DMS79 (cell line): ENCODE measurements at regions not wholly inside any gene's neighbourhood (a gene's known extent, or its start where the extent isn't known, plus 50 kb on each side); places are given as distances from the start of the nearest gene placed in this dataset.
A peak's percentile ranks its signal among the peaks of the same experiment; 100 is the strongest.

ENCODE experiments used
- DNase-seq: peaks from one replicate; lab custom pipeline; 2025; lab: John Stamatoyannopoulos, UW

GRCh38 chr2:107627164-107627563, 199.5 kb upstream of the RGPD4 start:
- no peak for DNase-seq

GRCh38 chr2:107627926-107628325, 198.8 kb upstream of the RGPD4 start:
- DNase-seq = no peak

- no peak for DNase-seq
These were observed 193.0 kb upstream of the RGPD4 start for GRCh38 chr2:107633580-107634147.

GRCh38 chr2:107634172-107634571, 192.5 kb upstream of the RGPD4 start:
- DNase-seq = no peak

GRCh38 chr2:107635883-107636282, 190.8 kb upstream of the RGPD4 start:
- no peak for DNase-seq

GRCh38 chr2:107645586-107645985, 181.1 kb upstream of the RGPD4 start:
- DNase-seq = no peak

GRCh38 chr2:107648781-107649404, 177.8 kb upstream of the RGPD4 start:
- DNase-seq = no peak

- DNase-seq = no peak
These were observed 169.6 kb upstream of the RGPD4 start for GRCh38 chr2:107657049-107657448.

- DNase-seq = peak; percentile 32
These were observed 163.1 kb upstream of the RGPD4 start for GRCh38 chr2:107663632-107664031.

GRCh38 chr2:107669335-107669734, 157.4 kb upstream of the RGPD4 start:
- no peak for DNase-seq

- no peak for DNase-seq
These were observed 144.8 kb upstream of the RGPD4 start for GRCh38 chr2:107681936-107682335.

- DNase-seq = no peak
These were observed 142.3 kb upstream of the RGPD4 start for GRCh38 chr2:107684421-107684820.

GRCh38 chr2:107685421-107685986, 141.2 kb upstream of the RGPD4 start:
- DNase-seq = peak; percentile 75

- peak; percentile 88 for DNase-seq
These were observed 139.6 kb upstream of the RGPD4 start for GRCh38 chr2:107687073-107687472.

GRCh38 chr2:107688135-107688534, 138.6 kb upstream of the RGPD4 start:
- no peak for DNase-seq

- DNase-seq = no peak
These were observed 133.1 kb upstream of the RGPD4 start for GRCh38 chr2:107693604-107694003.

GRCh38 chr2:107694667-107695066, 132.0 kb upstream of the RGPD4 start:
- DNase-seq = no peak

GRCh38 chr2:107697385-107697784, 129.3 kb upstream of the RGPD4 start:
- no peak for DNase-seq

- no peak for DNase-seq
These were observed 127.8 kb upstream of the RGPD4 start for GRCh38 chr2:107698861-107699260.

GRCh38 chr2:107700073-107700472, 126.6 kb upstream of the RGPD4 start:
- DNase-seq = no peak

GRCh38 chr2:107711941-107712340, 114.8 kb upstream of the RGPD4 start:
- no peak for DNase-seq

- peak; percentile 43 for DNase-seq
These were observed 113.8 kb upstream of the RGPD4 start for GRCh38 chr2:107712857-107713256.

- DNase-seq = no peak
These were observed 109.0 kb upstream of the RGPD4 start for GRCh38 chr2:107717661-107718060.

- no peak for DNase-seq
These were observed 107.6 kb upstream of the RGPD4 start for GRCh38 chr2:107719141-107719540.
